OCI-LY7 (cell line): ENCODE measurements at regions not wholly inside any gene's neighbourhood (a gene's known extent, or its start where the extent isn't known, plus 50 kb on each side); places are given as distances from the start of the nearest gene placed in this dataset.

Source experiments
- BruUV-seq: library from RNA; stranded (reverse); fragments of 400-500 nt; replicated peaks from 2 replicates; lab custom pipeline; 2021; lab: Mats Ljungman, UMichigan
- CTCF ChIA-PET: fragments of 300-600 bp; sonication (Branson Sonifier 250); formaldehyde crosslinking; loops from one replicate; lab custom pipeline; 2022; ENCODE audit warnings: antibody characterized with exemption; ENCODE audit not compliant: unreplicated experiment; lab: Charles Lee
- POLR2A ChIA-PET: fragments of 300-600 bp; sonication (Branson Sonifier 250); formaldehyde crosslinking; loops from one replicate; lab custom pipeline; 2022; ENCODE audit warnings: antibody characterized with exemption; lab: Charles Lee
- DNase-seq: peaks from one replicate; pipeline ENCODE4 v3.0.0-alpha.2; 2015; ENCODE audit warnings: low spot score
- H2AFZ ChIP-seq: fragments of 200-600 bp; sonication (generic), shearing (Covaris generic); 2 replicates; pipeline ENCODE4 v1.6.1; 2014; ENCODE audit warnings: mild to moderate bottlenecking, antibody characterized with exemption, low read length, moderate library complexity
- H3K27ac ChIP-seq: fragments of 200-600 bp; sonication (generic); 2 replicates; pipeline ENCODE4 v1.5.1; 2014; ENCODE audit warnings: mixed run types, low read depth, mild to moderate bottlenecking, moderate library complexity, low read length, inconsistent platforms; ENCODE audit not compliant: poor library complexity, severe bottlenecking
- H3K36me3 ChIP-seq: fragments of 200-600 bp; sonication (generic); 2 replicates; pipeline ENCODE4 v1.6.1; 2014; ENCODE audit warnings: mild to moderate bottlenecking, antibody characterized with exemption, low read length, moderate library complexity, mixed read lengths; ENCODE audit not compliant: insufficient read depth
- H3K4me1 ChIP-seq: fragments of 200-600 bp; sonication (generic); 2 replicates; pipeline ENCODE4 v1.5.1; 2014; ENCODE audit warnings: mild to moderate bottlenecking, low read length; ENCODE audit not compliant: insufficient read depth, poor library complexity, severe bottlenecking
- H3K4me2 ChIP-seq: fragments of 200-600 bp; sonication (generic); 2 replicates; pipeline ENCODE4 v1.6.1; 2014; ENCODE audit warnings: mild to moderate bottlenecking, low read length
- H3K4me3 ChIP-seq: fragments of 200-600 bp; sonication (generic); 2 replicates; pipeline ENCODE4 v1.5.1; 2014; ENCODE audit warnings: mild to moderate bottlenecking, low read depth, low read length; ENCODE audit not compliant: poor library complexity, severe bottlenecking
- H3K79me2 ChIP-seq: fragments of 200-600 bp; sonication (generic); 2 replicates; pipeline ENCODE4 v1.6.1; 2016; ENCODE audit warnings: low read depth, mild to moderate bottlenecking, low read length, moderate library complexity, mixed read lengths; ENCODE audit not compliant: insufficient read depth
- H3K9me2 ChIP-seq: fragments of 200-600 bp; sonication (generic); 2 replicates; pipeline ENCODE4 v1.6.1; 2016; ENCODE audit warnings: mild to moderate bottlenecking, low read length, mixed read lengths; ENCODE audit not compliant: insufficient read depth
- H3K9me3 ChIP-seq: fragments of 200-600 bp; sonication (generic); 2 replicates; pipeline ENCODE4 v1.6.1; 2014; ENCODE audit warnings: mild to moderate bottlenecking, mixed run types, low read length, mixed read lengths
- H4K20me1 ChIP-seq: fragments of 200-600 bp; sonication (generic); 2 replicates; pipeline ENCODE4 v1.6.1; 2014; ENCODE audit warnings: mild to moderate bottlenecking, antibody characterized with exemption, low read length, moderate library complexity, mixed read lengths; ENCODE audit not compliant: insufficient read depth
- CTCF ChIP-seq: fragments of 200-600 bp; sonication (generic); conservative IDR thresholded peaks from 2 replicates; pipeline ENCODE4 v1.5.1; 2014; ENCODE audit warnings: mild to moderate bottlenecking, antibody characterized with exemption, low read length, moderate library complexity, mixed read lengths
- EZH2phosphoT487 ChIP-seq: fragments of 200-600 bp; sonication (generic); IDR thresholded peaks from 2 replicates; pipeline ENCODE4 v1.6.1; 2018; ENCODE audit warnings: low read depth, borderline replicate concordance, mild to moderate bottlenecking, mixed run types, antibody characterized with exemption, low read length, moderate library complexity, mixed read lengths
- intact Hi-C: fragments of 100-400 bp; cut with micrococcal nuclease; formaldehyde crosslinking; loops from one replicate; pipeline ENCODE4 v1.10.0; 2022; ENCODE audit not compliant: unreplicated experiment

- H3K27ac ChIP-seq: no peak overlapping the region
- no peaks in the 10 kb centered on the region for H4K20me1 ChIP-seq
- H3K4me2 ChIP-seq: no peak overlapping the region
- no peak overlapping the region for H3K4me3 ChIP-seq
- no peaks in the 10 kb centered on the region for H3K9me2 ChIP-seq
- POLR2A ChIA-PET: interaction anchor here (0.7 kb wide), 1 partner anchor 10 kb away, joined by 3 read pairs; no protein-coding TSS in a partner anchor
- no peaks in the 10 kb centered on the region for H3K36me3 ChIP-seq
- no peak overlapping the region for H2AFZ ChIP-seq
- H3K9me3 ChIP-seq: no peaks in the 10 kb centered on the region
- CTCF ChIA-PET: no interaction called here
- H3K79me2 ChIP-seq: no peaks in the 10 kb centered on the region
- BruUV-seq: no TSS peak
- no peak for DNase-seq
- no peak for TF ChIP-seq EZH2phosphoT487
- TF ChIP-seq CTCF: no peak
- no peaks in the 10 kb centered on the region for H3K4me1 ChIP-seq
- intact Hi-C loops: no loop called here
Observed at GRCh38 chr2:196440413-196440812, 199.1 kb upstream of the CCDC150 start.

GRCh38 chr2:196441527-196441926 is 198.0 kb upstream of the CCDC150 start:
- ChIA-PET POLR2A (interaction anchor here (0.6 to 1.1 kb wide), 3 partner anchors 11 to 146 kb away, joined by 3 read pairs; no protein-coding TSS in a partner anchor), CTCF (no interaction called here)
- no peaks in the 10 kb centered on the region for H3K79me2 ChIP-seq
- H3K36me3 ChIP-seq: no peaks in the 10 kb centered on the region
- no peak overlapping the region for H3K27ac ChIP-seq
- TF ChIP-seq EZH2phosphoT487 (no peak), CTCF (no peak)
- H3K9me3 ChIP-seq: no peaks in the 10 kb centered on the region
- no peaks in the 10 kb centered on the region for H4K20me1 ChIP-seq
- no peak overlapping the region for H3K4me3 ChIP-seq
- no peak for DNase-seq
- intact Hi-C loops: no loop called here
- no peaks in the 10 kb centered on the region for H3K4me1 ChIP-seq
- H3K9me2 ChIP-seq: no peaks in the 10 kb centered on the region
- no peak overlapping the region for H3K4me2 ChIP-seq
- BruUV-seq: no TSS peak
- H2AFZ ChIP-seq: no peak overlapping the region

DNA sequence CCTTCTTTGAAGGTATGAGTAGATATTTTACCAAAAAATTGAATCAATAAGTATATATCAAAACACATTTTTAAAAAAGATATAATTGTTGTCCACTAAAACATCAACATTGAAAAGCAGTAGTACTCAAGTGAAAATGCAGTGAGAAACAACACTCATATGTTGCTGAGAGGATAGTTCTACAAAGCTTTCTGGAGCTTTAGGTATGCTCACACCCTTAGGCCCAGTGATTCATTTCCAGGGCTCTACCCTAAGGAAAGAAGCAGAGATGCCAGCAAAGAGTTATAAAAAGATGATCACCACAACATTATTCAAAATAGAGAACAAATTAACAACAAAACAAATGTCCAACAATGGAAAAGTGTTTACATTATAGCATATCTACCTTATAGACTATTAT is 197.3 kb upstream of the CCDC150 start:
- no peaks in the 10 kb centered on the region for H3K4me1 ChIP-seq
- H3K79me2 ChIP-seq: no peaks in the 10 kb centered on the region
- H3K27ac ChIP-seq: no peak overlapping the region
- H2AFZ ChIP-seq: no peak overlapping the region
- CTCF ChIA-PET: no interaction called here
- H4K20me1 ChIP-seq: no peaks in the 10 kb centered on the region
- no peak for DNase-seq
- H3K9me3 ChIP-seq: no peaks in the 10 kb centered on the region
- intact Hi-C loops: no loop called here
- POLR2A ChIA-PET: interaction anchor here (0.6 to 1.1 kb wide), 4 partner anchors 12 to 1570 kb away, joined by 3 read pairs; no protein-coding TSS in a partner anchor
- no peaks in the 10 kb centered on the region for H3K9me2 ChIP-seq
- no peak overlapping the region for H3K4me2 ChIP-seq
- H3K4me3 ChIP-seq: no peak overlapping the region
- no peaks in the 10 kb centered on the region for H3K36me3 ChIP-seq
- BruUV-seq: no TSS peak
- TF ChIP-seq EZH2phosphoT487: no peak
- no peak for TF ChIP-seq CTCF
